CD14-positive monocyte (primary cell): ENCODE measurements at regions not wholly inside any gene's neighbourhood (a gene's known extent, or its start where the extent isn't known, plus 50 kb on each side); places are given as distances from the start of the nearest gene placed in this dataset.

Experiments used
- DNase-seq, 3 donors: peaks; one replicate each; pipeline ENCODE4 v3.0.0-alpha.2; 2011 to 2022
- H2AFZ ChIP-seq: 2 replicates; pipeline ENCODE4 v1.6.0; 2012; ENCODE audit warnings: mild to moderate bottlenecking, low read depth, low read length, inconsistent platforms; ENCODE audit not compliant: insufficient read depth, poor library complexity, severe bottlenecking
- H3K27ac ChIP-seq, 2 donors: 1 replicate in 1 of 2; 2 replicates in 1 of 2; pipeline ENCODE4 v1.5.1; 2012 to 2013; ENCODE audit warnings: low read length in 2 of 2, control low read depth in 1 of 2, inconsistent platforms in 1 of 2, low read depth in 1 of 2, mild to moderate bottlenecking in 1 of 2
- H3K27me3 ChIP-seq, 2 donors: one replicate each; pipeline versions ENCODE4 v1.6.0 to v1.6.1; 2011 to 2013; ENCODE audit warnings: low read length in 2 of 2; ENCODE audit not compliant: control insufficient read depth in 2 of 2, insufficient read depth in 2 of 2
- H3K36me3 ChIP-seq, 2 donors: replicated peaks in 1 of 2; 1 replicate in 1 of 2; 2 replicates in 1 of 2; pipeline versions ENCODE4 v1.5.1 to v1.6.1; 2012 to 2013; ENCODE audit warnings: low read length in 2 of 2, control low read depth in 1 of 2, inconsistent platforms in 1 of 2, mild to moderate bottlenecking in 1 of 2; ENCODE audit not compliant: insufficient read depth in 2 of 2, control insufficient read depth in 1 of 2
- H3K4me1 ChIP-seq, 2 donors: 1 replicate in 1 of 2; 2 replicates in 1 of 2; pipeline versions ENCODE4 v1.5.1 to v1.6.1; 2012 to 2013; ENCODE audit warnings: low read length in 2 of 2, control low read depth in 1 of 2, inconsistent platforms in 1 of 2, mild to moderate bottlenecking in 1 of 2, moderate library complexity in 1 of 2; ENCODE audit not compliant: insufficient read depth in 2 of 2, control insufficient read depth in 1 of 2
- H3K4me2 ChIP-seq: replicated peaks from 2 replicates; pipeline ENCODE3; 2012; ENCODE audit warnings: low read length, moderate library complexity, mild to moderate bottlenecking; ENCODE audit not compliant: poor library complexity, severe bottlenecking; ENCODE audit errors: extremely low read depth
- H3K4me3 ChIP-seq, 3 experiments: fragments of 200-600 bp in 1 of 3; sonication (generic) in 1 of 3; replicated peaks in 1 of 3; 1 replicate in 2 of 3; 2 replicates in 1 of 3; pipeline ENCODE4 v1.5.1; 2011 to 2013; ENCODE audit warnings: low read length in 3 of 3, mild to moderate bottlenecking in 3 of 3, control low read depth in 2 of 3, low read depth in 2 of 3, inconsistent platforms in 1 of 3, moderate library complexity in 1 of 3
- H3K79me2 ChIP-seq: 2 replicates; pipeline ENCODE4 v1.6.0; 2012; ENCODE audit warnings: mild to moderate bottlenecking, control low read depth, inconsistent platforms, low read length, moderate library complexity; ENCODE audit not compliant: insufficient read depth
- H3K9ac ChIP-seq: 2 replicates; pipeline ENCODE4 v1.6.0; 2017; ENCODE audit warnings: low read length, mild to moderate bottlenecking; ENCODE audit not compliant: insufficient read depth, poor library complexity, severe bottlenecking
- H3K9me3 ChIP-seq, 2 donors: replicated peaks in 1 of 2; 1 replicate in 1 of 2; 2 replicates in 1 of 2; pipeline versions ENCODE4 v1.5.1 to v1.6.1; 2012 to 2013; ENCODE audit warnings: low read length in 2 of 2, control low read depth in 1 of 2; ENCODE audit not compliant: control insufficient read depth in 1 of 2, insufficient read depth in 1 of 2
- H4K20me1 ChIP-seq: 2 replicates; pipeline ENCODE4 v1.6.0; 2012; ENCODE audit warnings: mild to moderate bottlenecking, low read length, control low read depth, moderate library complexity; ENCODE audit not compliant: insufficient read depth
- H3K27ac Mint-ChIP-seq, 7 donors: one replicate each; pipeline ENCODE4 v1.8.0; 2020; ENCODE audit warnings: mild to moderate bottlenecking in 7 of 7, mixed read lengths in 7 of 7, moderate library complexity in 6 of 7, inconsistent platforms in 2 of 7
- H3K27me3 Mint-ChIP-seq, 3 donors: one replicate each; pipeline ENCODE4 v1.8.0; 2021 to 2022; ENCODE audit warnings: low read depth in 3 of 3, mild to moderate bottlenecking in 3 of 3, mixed read lengths in 3 of 3, moderate library complexity in 3 of 3, inconsistent platforms in 1 of 3
- H3K36me3 Mint-ChIP-seq, 2 donors: one replicate each; pipeline ENCODE4 v1.8.0; 2020; ENCODE audit warnings: mixed read lengths in 2 of 2, inconsistent platforms in 1 of 2, mild to moderate bottlenecking in 1 of 2
- H3K4me1 Mint-ChIP-seq: one replicate; pipeline ENCODE4 v1.8.0; 2020; ENCODE audit warnings: mild to moderate bottlenecking, mixed read lengths
- H3K4me3 Mint-ChIP-seq, 2 donors: one replicate each; pipeline ENCODE4 v1.8.0; 2020; ENCODE audit warnings: mild to moderate bottlenecking in 2 of 2, mixed read lengths in 2 of 2, moderate library complexity in 1 of 2
- H3K9me3 Mint-ChIP-seq, 7 donors: one replicate each; pipeline ENCODE4 v1.8.0; 2020 to 2022; ENCODE audit warnings: mixed read lengths in 7 of 7, mild to moderate bottlenecking in 6 of 7, moderate library complexity in 6 of 7, inconsistent platforms in 2 of 7
- CTCF ChIP-seq: fragments of 200-600 bp; IDR thresholded peaks from one replicate; pipeline ENCODE4 v1.8.0; 2022; ENCODE audit warnings: antibody characterized with exemption, mild to moderate bottlenecking
- WGBS: methylation state at CpG from one replicate; pipeline ENCODE4 v1.1.5; 2013; ENCODE audit warnings: missing lambda C conversion rate; ENCODE audit not compliant: insufficient coverage; 5-methylcytosine and 5-hydroxymethylcytosine counted together
- intact Hi-C, 2 donors: fragments of 100-400 bp; cut with micrococcal nuclease; formaldehyde crosslinking; loops; one replicate each; pipeline versions ENCODE4 v1.15.0 to v1.15.1; 2023

- no peak overlapping the region for H2AFZ ChIP-seq
- Mint-ChIP-seq H3K9me3 (peaks cover 0 to 2% (median 0%) of the 10 kb centered on the region in 7 donors), H3K36me3 (no peaks in the 10 kb centered on the region), H3K27me3 (peaks cover 0 to 2% (median 2%) of the 10 kb centered on the region in 3 donors), H3K27ac (no peak overlapping the region), H3K4me3 (no peak overlapping the region), H3K4me1 (peaks cover 38% of the 10 kb centered on the region)
- H3K27me3 ChIP-seq: no peaks in the 10 kb centered on the region
- no peak overlapping the region for H3K4me2 ChIP-seq
- WGBS: 100% methylated on average over 1 of the region's 3 CpGs
- no peaks in the 10 kb centered on the region for H4K20me1 ChIP-seq
- TF ChIP-seq CTCF: no peak
- H3K4me3 ChIP-seq: no peak overlapping the region
- no peak overlapping the region for H3K9ac ChIP-seq
- H3K27ac ChIP-seq: no peak overlapping the region
- DNase-seq: no peak
- no peaks in the 10 kb centered on the region for H3K79me2 ChIP-seq
- H3K4me1 ChIP-seq: peaks cover 16 to 29% of the 10 kb centered on the region in 2 donors
- H3K9me3 ChIP-seq: no peaks in the 10 kb centered on the region
- intact Hi-C loops: loop anchor here in 1 of 2 donors (5.0 kb wide), 1 partner anchor 35 kb away; no protein-coding TSS in a partner anchor
- H3K36me3 ChIP-seq: no peaks in the 10 kb centered on the region
Measured at GRCh38 chr12:92537290-92537960, 165.4 kb upstream of the PLEKHG7 start.

GRCh38 chr12:92535961-92536360 lies 166.8 kb upstream of the PLEKHG7 start:
- DNase-seq: no peak
- no peak for TF ChIP-seq CTCF
- no peaks in the 10 kb centered on the region for H3K27me3 ChIP-seq
- Mint-ChIP-seq H3K27ac (no peak overlapping the region), H3K27me3 (peaks cover 0 to 2% (median 2%) of the 10 kb centered on the region in 3 donors), H3K4me3 (no peak overlapping the region), H3K4me1 (peaks cover 31% of the 10 kb centered on the region), H3K9me3 (peaks cover 0 to 2% (median 0%) of the 10 kb centered on the region in 7 donors), H3K36me3 (no peaks in the 10 kb centered on the region)
- H3K4me2 ChIP-seq: no peak overlapping the region
- H3K36me3 ChIP-seq: no peaks in the 10 kb centered on the region
- no peaks in the 10 kb centered on the region for H4K20me1 ChIP-seq
- no peak overlapping the region for H3K4me3 ChIP-seq
- no peaks in the 10 kb centered on the region for H3K79me2 ChIP-seq
- H3K4me1 ChIP-seq: peaks cover 16 to 27% of the 10 kb centered on the region in 2 donors
- WGBS: 100% methylated on average over 3 of the region's 3 CpGs
- intact Hi-C loops: loop anchor here in 1 of 2 donors (5.0 kb wide), 1 partner anchor 34 kb away; no protein-coding TSS in a partner anchor
- no peak overlapping the region for H3K27ac ChIP-seq
- H3K9ac ChIP-seq: no peak overlapping the region
- H2AFZ ChIP-seq: no peak overlapping the region
- H3K9me3 ChIP-seq: no peaks in the 10 kb centered on the region
